Neural progenitor cell (in vitro differentiated cells): ENCODE measurements at regions not wholly inside any gene's neighbourhood (a gene's known extent, or its start where the extent isn't known, plus 50 kb on each side); places are given as distances from the start of the nearest gene placed in this dataset.

ENCODE experiments used
- DNase-seq: peaks from one replicate; pipeline ENCODE4 v3.0.0-alpha.2; 2016; ENCODE audit warnings: low spot score
- H2AFZ ChIP-seq: fragments of 200-600 bp; sonication (generic); replicated peaks from 2 replicates; pipeline ENCODE4 v1.6.1; 2016; ENCODE audit warnings: antibody characterized with exemption
- H3F3A ChIP-seq: fragments of 200-600 bp; sonication (generic); 2 replicates; pipeline ENCODE4 v1.6.1; 2016; ENCODE audit warnings: antibody characterized with exemption, low read depth
- H3K27ac ChIP-seq: fragments of 200-600 bp; sonication (generic); 2 replicates; pipeline ENCODE4 v1.5.1; 2016; ENCODE audit warnings: mild to moderate bottlenecking
- H3K27me3 ChIP-seq: fragments of 200-600 bp; sonication (generic); 2 replicates; pipeline ENCODE4 v1.6.1; 2016; ENCODE audit warnings: mild to moderate bottlenecking, moderate library complexity
- H3K36me3 ChIP-seq: fragments of 200-600 bp; sonication (generic); 2 replicates; pipeline ENCODE4 v1.5.1; 2016
- H3K4me1 ChIP-seq: fragments of 200-600 bp; sonication (generic); 2 replicates; pipeline ENCODE4 v1.6.1; 2016; ENCODE audit warnings: mixed run types
- H3K4me2 ChIP-seq: fragments of 200-600 bp; sonication (generic); 2 replicates; pipeline ENCODE4 v1.6.1; 2016
- H3K4me3 ChIP-seq: fragments of 200-600 bp; sonication (generic); 2 replicates; pipeline ENCODE4 v1.5.1; 2016
- H3K79me2 ChIP-seq: fragments of 200-600 bp; sonication (generic); 2 replicates; pipeline ENCODE4 v1.6.1; 2016; ENCODE audit warnings: low read depth
- H3K9ac ChIP-seq: fragments of 200-600 bp; sonication (generic); 2 replicates; pipeline ENCODE4 v1.6.1; 2016
- H3K9me3 ChIP-seq: fragments of 200-600 bp; sonication (generic); 2 replicates; pipeline ENCODE4 v1.5.1; 2016; ENCODE audit warnings: low read depth
- H4K20me1 ChIP-seq: fragments of 200-600 bp; sonication (generic); 2 replicates; pipeline ENCODE4 v1.6.1; 2016; ENCODE audit warnings: low read depth
- H3K27ac Mint-ChIP-seq: 3 replicates; pipeline ENCODE4 v1.8.0; 2021; ENCODE audit warnings: mixed read lengths
- H3K27me3 Mint-ChIP-seq: 2 replicates; pipeline ENCODE4 v1.8.0; 2022; ENCODE audit warnings: low read depth, mild to moderate bottlenecking, inconsistent platforms, moderate library complexity, mixed read lengths; ENCODE audit not compliant: insufficient read depth
- H3K36me3 Mint-ChIP-seq: 3 replicates; pipeline ENCODE4 v1.8.0; 2021; ENCODE audit warnings: mixed read lengths
- H3K4me1 Mint-ChIP-seq: 3 replicates; pipeline ENCODE4 v1.8.0; 2021; ENCODE audit warnings: mixed read lengths
- H3K4me3 Mint-ChIP-seq: 3 replicates; pipeline ENCODE4 v1.8.0; 2021; ENCODE audit warnings: mild to moderate bottlenecking, moderate library complexity, mixed read lengths
- H3K9me3 Mint-ChIP-seq: 3 replicates; pipeline ENCODE4 v1.8.0; 2020; ENCODE audit warnings: mixed read lengths
- CTCF ChIP-seq: fragments of 200-600 bp; sonication (generic); IDR thresholded peaks from 2 replicates; pipeline ENCODE4 v1.5.1; 2017; ENCODE audit warnings: antibody characterized with exemption, mild to moderate bottlenecking
- EZH2 ChIP-seq: fragments of 200-600 bp; sonication (generic); IDR thresholded peaks from 2 replicates; pipeline ENCODE4 v1.6.1; 2017; ENCODE audit warnings: antibody characterized with exemption, mild to moderate bottlenecking, moderate library complexity
- EZH2phosphoT487 ChIP-seq: fragments of 200-600 bp; sonication (generic); IDR thresholded peaks from 2 replicates; pipeline ENCODE4 v1.6.1; 2017; ENCODE audit warnings: antibody characterized with exemption

GRCh38 chr10:78318305-78318704 lies 284.6 kb downstream of the RPS24 start:
- Mint-ChIP-seq H3K27ac (no peak overlapping the region), H3K4me3 (no peak overlapping the region), H3K9me3 (peaks cover 10% of the 10 kb centered on the region), H3K4me1 (peaks cover 37% of the 10 kb centered on the region), H3K36me3 (no peaks in the 10 kb centered on the region), H3K27me3 (peaks cover 17% of the 10 kb centered on the region)
- H3K9ac ChIP-seq = no peak overlapping the region
- no peak overlapping the region for H3K27ac ChIP-seq
- peaks cover 4% of the 10 kb centered on the region for H3K4me1 ChIP-seq
- no peaks in the 10 kb centered on the region for H4K20me1 ChIP-seq
- DNase-seq = no peak
- no peaks in the 10 kb centered on the region for H3K36me3 ChIP-seq
- H3K4me2 ChIP-seq = no peak overlapping the region
- H3K9me3 ChIP-seq = no peaks in the 10 kb centered on the region
- H3K27me3 ChIP-seq = no peaks in the 10 kb centered on the region
- H3K4me3 ChIP-seq = no peak overlapping the region
- H3F3A ChIP-seq = no peaks in the 10 kb centered on the region
- TF ChIP-seq EZH2phosphoT487 = no peak
- no peak for TF ChIP-seq EZH2
- TF ChIP-seq CTCF = no peak
- no peak overlapping the region for H2AFZ ChIP-seq
- no peaks in the 10 kb centered on the region for H3K79me2 ChIP-seq

- H3F3A ChIP-seq = no peaks in the 10 kb centered on the region
- no peak for DNase-seq
- H3K4me2 ChIP-seq = no peak overlapping the region
- no peaks in the 10 kb centered on the region for H3K27me3 ChIP-seq
- no peaks in the 10 kb centered on the region for H3K79me2 ChIP-seq
- H3K4me3 ChIP-seq = no peak overlapping the region
- Mint-ChIP-seq H3K4me3 (no peak overlapping the region), H3K27ac (no peak overlapping the region), H3K36me3 (no peaks in the 10 kb centered on the region), H3K4me1 (peaks cover 37% of the 10 kb centered on the region), H3K27me3 (peaks cover 17% of the 10 kb centered on the region), H3K9me3 (peaks cover 14% of the 10 kb centered on the region)
- peaks cover 4% of the 10 kb centered on the region for H3K4me1 ChIP-seq
- H3K36me3 ChIP-seq = no peaks in the 10 kb centered on the region
- H4K20me1 ChIP-seq = no peaks in the 10 kb centered on the region
- no peak for TF ChIP-seq EZH2phosphoT487
- TF ChIP-seq EZH2 = no peak
- no peak for TF ChIP-seq CTCF
- no peak overlapping the region for H3K9ac ChIP-seq
- no peak overlapping the region for H3K27ac ChIP-seq
- no peaks in the 10 kb centered on the region for H3K9me3 ChIP-seq
- H2AFZ ChIP-seq = no peak overlapping the region
These were observed 285.7 kb downstream of the RPS24 start for GRCh38 chr10:78319371-78319770.

- Mint-ChIP-seq H3K27ac (peak overlapping the region; percentile 50), H3K36me3 (no peaks in the 10 kb centered on the region), H3K4me1 (peaks cover 37% of the 10 kb centered on the region), H3K9me3 (peaks cover 17% of the 10 kb centered on the region), H3K4me3 (no peak overlapping the region), H3K27me3 (peaks cover 14% of the 10 kb centered on the region)
- Histone ChIP-seq H3K27ac (no peak overlapping the region), H3K4me2 (no peak overlapping the region), H2AFZ (no peak overlapping the region), H3K9me3 (no peaks in the 10 kb centered on the region), H3F3A (no peaks in the 10 kb centered on the region), H3K4me3 (no peak overlapping the region), H3K79me2 (no peaks in the 10 kb centered on the region), H4K20me1 (no peaks in the 10 kb centered on the region), H3K4me1 (peaks cover 4% of the 10 kb centered on the region), H3K36me3 (no peaks in the 10 kb centered on the region), H3K9ac (no peak overlapping the region), H3K27me3 (no peaks in the 10 kb centered on the region)
- TF ChIP-seq EZH2 (no peak), CTCF (no peak), EZH2phosphoT487 (no peak)
- DNase-seq = no peak
These were observed 286.2 kb downstream of the RPS24 start for GRCh38 chr10:78319841-78320240.
